ENCODE measurements at regions not wholly inside any gene's neighbourhood (a gene's known extent, or its start where the extent isn't known, plus 50 kb on each side); places are given as distances from the start of the nearest gene placed in this dataset.

DNA sequence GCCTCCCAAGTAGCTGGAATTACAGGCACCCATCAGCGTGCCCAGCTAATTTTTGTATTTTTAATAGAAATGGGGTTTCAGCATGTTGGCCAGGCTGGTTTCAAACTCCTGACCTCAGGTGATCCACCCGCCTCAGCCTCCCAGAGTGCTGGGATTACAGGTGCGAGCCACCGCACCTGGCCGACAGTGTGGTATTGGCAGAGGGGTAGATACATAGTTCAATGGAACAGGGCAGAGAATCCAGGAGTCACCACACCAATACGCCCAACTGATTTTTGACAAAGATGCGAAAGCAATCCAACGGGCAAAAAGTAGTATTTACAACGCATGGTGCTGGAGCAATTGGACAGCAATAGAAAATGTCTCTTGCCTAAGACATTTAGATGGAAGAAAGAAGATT lies 164.0 kb upstream of the PPP1R26 start:
- ATAC-seq (ENCODE audit: poor library complexity): no peak
- intact Hi-C loops (cut with DNase I): no loop called here

DNA sequence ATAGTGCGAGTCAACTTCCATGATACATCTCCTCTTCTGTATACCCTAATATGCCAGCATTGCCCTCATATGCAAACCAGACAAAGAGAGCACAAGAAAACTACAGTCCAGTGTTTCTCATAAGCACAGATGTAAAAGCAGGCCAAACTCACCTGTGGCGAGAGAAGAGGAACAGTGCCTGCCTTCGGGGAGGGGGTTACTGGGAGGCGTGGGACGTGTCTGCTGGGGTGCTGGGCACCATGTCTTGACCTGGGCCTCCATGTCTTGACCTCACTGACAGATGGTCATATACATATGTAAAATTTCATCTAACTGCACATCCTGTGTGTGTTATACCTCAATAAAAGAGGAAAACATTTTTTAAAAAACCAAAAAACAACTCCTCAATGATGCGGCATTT lies 159.3 kb upstream of the PPP1R26 start:
- intact Hi-C loops (cut with DNase I): no loop called here
- ATAC-seq (ENCODE audit: poor library complexity): no peak
- DNase-seq: no peak

More for the DNA sequence above, 164.0 kb upstream of the PPP1R26 start:
- DNase-seq: no peak

DNA sequence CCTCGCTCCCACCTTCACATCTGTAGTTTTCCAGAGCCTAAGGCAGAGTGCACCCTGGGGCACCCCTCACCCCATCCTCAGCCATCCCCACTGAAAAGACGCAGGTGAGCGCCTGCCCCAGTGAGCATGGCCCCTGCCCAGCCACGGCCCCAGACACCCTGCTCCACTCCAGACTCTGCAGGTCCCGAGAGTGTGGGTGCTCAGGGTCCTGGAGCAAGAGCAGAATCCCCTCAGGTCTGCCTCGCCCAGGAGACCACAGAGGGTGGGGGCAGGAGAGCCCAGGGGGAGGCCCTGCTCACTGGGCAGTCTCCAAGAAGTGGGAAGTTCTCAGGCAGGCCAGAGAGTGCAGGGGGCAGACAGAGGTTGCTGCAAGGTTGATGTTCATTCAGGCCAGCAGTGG lies 158.6 kb upstream of the PPP1R26 start:
- intact Hi-C loops (cut with DNase I): no loop called here
- DNase-seq (no peak), ATAC-seq (ENCODE audit: poor library complexity) (no peak)

DNA sequence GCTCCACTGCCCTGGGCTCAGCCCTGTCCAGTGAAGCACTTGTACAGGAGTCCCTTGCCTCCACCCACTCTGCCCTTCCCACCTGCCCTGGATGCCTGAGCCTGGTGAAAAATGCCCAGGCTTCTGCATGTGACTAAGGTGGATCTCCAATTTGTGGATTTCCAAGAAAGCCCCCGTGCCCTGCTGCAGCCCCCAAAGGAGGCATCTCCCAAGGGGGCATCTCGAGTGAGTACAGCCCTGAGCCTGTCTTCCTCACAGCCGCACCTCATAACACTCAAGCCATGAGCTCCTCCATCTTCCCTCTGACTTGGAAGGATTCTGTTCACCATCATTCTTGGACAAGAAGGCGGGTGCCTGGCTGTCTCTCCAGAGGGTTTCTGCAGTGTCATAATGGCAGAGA lies 158.0 kb upstream of the PPP1R26 start:
- DNase-seq (no peak), ATAC-seq (ENCODE audit: poor library complexity) (no peak)

DNA sequence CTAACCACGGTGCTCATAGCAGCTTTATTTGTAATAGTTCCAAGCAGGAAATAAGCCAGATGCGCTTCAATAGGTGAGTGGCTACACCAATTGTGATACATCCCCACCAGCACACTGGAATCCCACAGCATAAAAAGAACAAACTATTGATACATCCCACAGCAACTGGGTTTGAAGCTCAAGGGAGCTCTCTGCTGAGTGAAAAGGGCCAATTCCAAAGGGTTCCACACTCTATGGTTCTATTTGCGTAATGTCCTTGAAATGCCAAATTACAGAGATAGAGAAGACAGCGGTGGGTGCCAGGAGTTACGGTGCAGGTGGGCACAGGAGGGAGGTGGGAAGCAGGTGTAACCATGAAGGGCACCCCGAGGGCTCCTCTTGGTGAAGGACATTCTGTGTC lies 155.3 kb upstream of the PPP1R26 start:
- no peak for DNase-seq

More for the DNA sequence above, 158.0 kb upstream of the PPP1R26 start:
- intact Hi-C loops (cut with DNase I): no loop called here

DNA sequence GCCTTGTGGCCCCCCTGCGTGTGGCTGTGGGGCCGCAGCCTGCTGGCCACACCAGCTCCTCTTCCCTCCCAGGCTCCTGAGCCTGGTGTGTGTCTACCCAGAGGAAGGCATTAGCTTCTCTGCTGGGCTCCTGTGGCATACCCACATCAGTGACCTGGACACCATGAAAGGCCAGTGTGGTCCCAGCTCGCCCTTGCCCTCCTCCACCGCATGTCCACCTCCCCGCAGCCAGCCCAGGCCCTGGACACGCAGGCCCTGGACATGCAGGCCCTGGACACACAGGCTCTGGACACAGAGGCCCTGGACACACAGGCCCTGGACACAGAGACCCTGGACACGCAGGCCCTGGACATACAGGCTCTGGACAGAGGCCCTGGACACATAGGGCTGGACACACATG lies 153.4 kb upstream of the PPP1R26 start:
- no peak for DNase-seq

More for the DNA sequence above, 155.3 kb upstream of the PPP1R26 start:
- intact Hi-C loops (cut with DNase I): no loop called here
- ATAC-seq (ENCODE audit: poor library complexity): no peak

DNA sequence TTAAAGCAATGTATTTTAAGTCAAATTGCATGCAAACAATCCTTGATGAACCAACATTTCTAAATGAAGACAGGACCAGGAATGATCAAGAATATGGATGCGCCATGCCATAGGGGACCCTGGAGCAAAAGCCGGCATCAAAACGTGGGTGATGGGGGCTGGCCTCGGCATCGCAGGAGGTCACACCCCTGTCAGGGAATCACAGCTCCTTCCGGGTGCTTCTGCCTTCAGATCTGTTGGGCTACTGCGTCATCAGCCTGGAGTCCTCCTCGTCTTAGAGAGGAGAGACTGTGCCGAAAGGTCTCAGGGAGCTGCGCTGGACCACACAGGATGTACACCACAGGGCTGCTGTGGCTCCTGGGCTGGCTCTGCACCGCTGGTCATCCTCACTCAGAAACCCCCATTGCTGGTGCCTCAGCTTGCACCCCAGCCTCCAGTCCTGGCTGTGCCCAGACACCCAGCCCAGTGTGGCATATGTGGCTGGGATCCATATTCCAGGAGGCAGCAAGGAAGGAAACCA lies 152.9 kb upstream of the PPP1R26 start:
- intact Hi-C loops (cut with DNase I): no loop called here
- DNase-seq (no peak), ATAC-seq (ENCODE audit: poor library complexity) (no peak)

More for the DNA sequence above, 153.4 kb upstream of the PPP1R26 start:
- ATAC-seq (ENCODE audit: poor library complexity): no peak
- intact Hi-C loops (cut with DNase I): no loop called here

DNA sequence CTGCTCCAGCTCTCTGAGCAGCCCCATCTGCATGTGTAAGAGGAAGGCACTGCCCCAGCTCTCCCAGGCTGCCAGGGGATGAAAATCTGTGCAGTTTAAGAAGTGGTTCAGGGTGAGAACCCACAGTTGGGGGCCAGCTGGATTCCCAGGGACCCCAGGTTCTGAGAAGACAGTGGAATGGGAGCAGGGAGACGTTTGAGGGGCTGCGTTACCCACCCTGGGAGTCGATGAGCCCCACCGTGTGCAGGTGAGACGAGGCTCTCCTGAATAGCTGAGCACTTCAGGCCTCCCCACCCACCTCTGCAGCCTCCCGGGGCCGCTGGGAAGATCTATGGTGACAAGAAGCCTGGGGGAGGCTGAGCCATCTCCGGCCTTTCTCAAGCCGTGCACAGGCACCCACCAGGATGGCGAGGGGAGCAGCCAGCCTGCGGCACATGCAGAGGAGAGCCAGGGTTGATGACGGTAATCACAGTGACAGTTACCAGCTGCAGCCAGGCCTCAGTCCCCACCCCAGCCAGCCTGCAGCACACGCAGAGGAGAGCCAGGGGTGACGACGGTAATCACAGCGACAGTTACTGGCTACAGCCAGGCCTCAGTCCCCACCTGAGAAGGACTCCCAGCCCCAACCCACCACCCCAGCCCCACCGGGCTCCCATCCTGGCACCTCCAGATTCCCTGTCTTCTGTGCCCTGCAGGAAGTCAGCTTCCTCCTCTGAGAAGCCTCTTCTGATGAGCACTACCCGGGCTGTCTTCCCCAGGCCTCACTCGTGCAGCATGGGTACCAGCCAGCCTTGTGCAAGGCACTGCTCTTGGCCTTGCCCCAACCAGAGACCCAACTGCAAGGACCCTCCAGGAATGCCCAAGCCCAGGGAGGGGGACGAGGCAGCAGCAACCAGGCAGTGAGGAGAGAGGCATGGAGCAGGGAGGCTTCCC lies 150.8 kb upstream of the PPP1R26 start:
- ATAC-seq (ENCODE audit: poor library complexity) (no peak), DNase-seq (no peak)
- intact Hi-C loops (cut with DNase I): no loop called here

DNA sequence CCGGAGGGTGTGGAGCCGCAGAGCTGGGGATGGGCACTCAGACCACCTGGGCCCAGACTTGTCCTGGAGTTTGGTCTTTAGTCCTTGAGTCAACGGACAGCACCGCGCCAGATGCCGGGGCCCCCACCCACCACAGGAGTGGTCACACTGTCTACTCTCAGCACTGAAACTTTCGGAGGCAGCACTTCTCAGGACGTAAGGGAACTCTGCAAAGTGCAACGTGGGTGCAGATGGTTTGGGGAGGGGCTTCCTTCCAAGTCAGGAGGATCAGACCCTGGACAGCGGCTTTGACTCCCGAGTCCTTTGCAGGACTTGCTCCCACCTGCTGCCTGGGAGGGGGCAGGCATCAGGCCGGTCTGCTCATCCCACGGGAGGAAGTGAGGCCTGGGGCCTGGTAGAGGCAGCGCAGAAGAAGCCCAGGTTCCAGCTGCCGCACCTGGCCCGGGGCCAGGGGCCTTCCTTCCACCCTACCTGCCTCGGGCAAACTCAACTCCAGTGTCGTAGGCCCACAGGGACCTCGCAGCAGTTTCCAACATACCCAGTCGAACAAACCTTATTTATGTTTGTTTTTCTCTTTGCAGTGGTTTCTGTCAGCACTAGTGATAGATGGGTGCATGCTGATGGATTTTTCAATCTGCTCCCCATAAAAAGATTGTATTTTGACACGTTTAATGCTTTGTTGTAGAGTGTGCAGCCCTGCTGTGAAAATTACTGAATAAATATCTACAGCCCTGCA lies 149.8 kb upstream of the PPP1R26 start:
- DNase-seq (no peak), ATAC-seq (ENCODE audit: poor library complexity) (no peak)
- intact Hi-C loops (cut with DNase I): no loop called here

DNA sequence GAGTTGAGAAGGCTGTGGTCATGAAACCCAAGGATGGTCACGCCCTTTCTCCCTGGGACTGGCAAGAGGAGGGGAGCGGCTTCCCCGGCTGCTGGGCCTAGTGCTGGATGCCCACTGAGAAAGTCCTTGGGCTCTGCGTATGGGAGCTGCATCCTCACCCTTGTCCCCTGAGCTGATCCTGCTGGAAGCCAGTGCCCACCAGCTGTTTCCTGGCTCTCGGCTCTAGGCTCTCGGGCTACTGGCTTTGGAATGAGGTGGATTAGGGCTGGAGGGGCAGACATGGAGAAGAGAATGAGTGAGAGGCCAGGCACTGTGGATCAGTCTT lies 149.3 kb upstream of the PPP1R26 start:
- ATAC-seq (ENCODE audit: poor library complexity) (no peak), DNase-seq (no peak)
- intact Hi-C loops (cut with DNase I): no loop called here

DNA sequence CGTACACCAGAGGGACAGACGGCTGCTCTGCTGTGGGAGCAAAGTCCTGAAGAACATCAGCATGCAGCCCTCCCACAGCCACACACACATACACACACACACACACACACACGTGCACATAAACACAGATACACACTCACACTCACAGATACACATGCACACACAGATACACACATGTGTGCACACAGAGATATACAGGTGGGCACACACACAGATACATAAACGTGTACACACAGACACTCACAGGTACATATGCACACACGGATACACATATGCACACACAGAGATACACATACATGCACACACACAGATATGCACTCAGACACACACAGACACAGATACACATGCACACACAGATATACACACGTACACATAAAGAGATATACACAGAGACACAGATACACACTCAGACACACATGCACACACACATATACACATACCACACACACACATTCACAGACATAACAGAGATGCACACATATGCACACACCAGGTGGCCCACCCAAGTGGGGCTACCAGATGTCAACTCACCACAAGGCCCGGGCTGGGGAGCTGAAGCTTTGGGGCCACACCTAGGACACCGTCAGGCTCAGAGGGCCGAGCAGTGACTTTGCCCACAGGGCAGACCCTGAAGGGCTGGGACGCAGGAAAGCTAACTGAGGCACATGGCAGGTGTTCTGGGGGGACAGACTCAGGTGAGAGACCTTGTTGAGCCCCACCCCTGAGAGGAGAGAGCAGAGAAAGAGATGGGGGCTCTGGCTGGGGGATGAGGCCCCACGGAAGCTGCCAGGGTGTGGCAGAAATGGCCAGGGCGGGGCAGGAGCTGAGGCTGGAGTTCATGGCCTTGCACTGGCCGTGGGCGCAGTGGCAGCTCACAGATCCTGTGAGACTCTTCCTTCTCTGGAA lies 148.6 kb upstream of the PPP1R26 start:
- intact Hi-C loops (cut with DNase I): no loop called here
- DNase-seq (no peak), ATAC-seq (ENCODE audit: poor library complexity) (no peak)

DNA sequence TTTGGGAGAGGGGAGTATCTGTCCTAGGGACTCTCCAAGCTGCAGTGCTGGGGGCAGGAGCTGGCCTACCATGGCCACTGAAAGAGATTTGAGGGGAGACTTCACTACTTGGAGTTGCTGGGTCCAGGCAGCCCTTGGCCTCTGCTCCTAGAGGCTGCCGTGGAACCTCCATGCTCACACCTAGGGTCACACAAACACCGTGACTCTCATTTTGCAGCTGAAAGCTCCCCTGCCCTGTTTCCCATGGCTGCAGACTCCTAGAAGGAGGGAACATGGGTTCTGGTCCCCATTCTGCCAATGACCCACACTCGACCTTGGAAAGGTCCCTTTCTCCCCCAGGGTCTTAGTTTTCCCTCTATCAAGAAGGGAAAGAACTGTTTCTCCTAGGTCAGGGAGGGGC lies 147.1 kb upstream of the PPP1R26 start:
- DNase-seq (no peak), ATAC-seq (ENCODE audit: poor library complexity) (no peak)
- intact Hi-C loops (cut with DNase I): no loop called here

DNA sequence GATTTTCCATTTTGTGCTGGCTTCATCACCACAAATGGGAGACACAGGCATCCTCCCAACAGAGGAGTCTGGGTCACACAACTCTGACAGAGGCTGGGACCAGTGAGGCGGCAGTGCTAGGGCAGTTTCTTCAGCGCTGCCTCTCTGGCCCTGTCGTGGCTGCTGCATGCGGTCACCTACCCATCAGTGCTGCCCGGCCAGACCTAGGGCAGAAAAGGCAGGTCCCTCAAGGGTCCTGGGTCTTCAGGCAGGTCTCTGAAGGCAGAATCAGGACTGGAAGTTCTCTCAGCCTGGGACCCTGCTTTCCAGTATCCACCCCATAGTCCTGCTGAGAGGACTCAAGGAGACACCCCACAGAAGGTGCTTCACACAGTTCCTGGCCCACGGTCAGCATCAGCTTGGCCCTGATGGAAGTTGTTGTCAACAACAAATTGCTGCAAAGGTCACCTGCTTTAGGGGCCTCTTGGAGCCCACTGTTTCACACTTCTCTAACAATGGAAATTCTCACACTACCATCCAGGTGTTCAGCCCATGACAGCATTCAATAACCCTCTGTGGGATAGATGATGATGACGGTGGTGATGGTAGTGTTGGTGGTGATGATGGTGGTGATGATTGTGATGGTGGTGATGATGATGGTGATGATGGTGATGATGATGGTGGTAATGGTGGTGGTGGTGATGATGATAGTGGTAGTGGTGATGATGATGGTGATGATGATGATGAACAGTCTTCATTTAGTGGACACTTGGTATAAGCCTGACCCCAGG lies 146.4 kb upstream of the PPP1R26 start:
- intact Hi-C loops (cut with DNase I): no loop called here

DNA sequence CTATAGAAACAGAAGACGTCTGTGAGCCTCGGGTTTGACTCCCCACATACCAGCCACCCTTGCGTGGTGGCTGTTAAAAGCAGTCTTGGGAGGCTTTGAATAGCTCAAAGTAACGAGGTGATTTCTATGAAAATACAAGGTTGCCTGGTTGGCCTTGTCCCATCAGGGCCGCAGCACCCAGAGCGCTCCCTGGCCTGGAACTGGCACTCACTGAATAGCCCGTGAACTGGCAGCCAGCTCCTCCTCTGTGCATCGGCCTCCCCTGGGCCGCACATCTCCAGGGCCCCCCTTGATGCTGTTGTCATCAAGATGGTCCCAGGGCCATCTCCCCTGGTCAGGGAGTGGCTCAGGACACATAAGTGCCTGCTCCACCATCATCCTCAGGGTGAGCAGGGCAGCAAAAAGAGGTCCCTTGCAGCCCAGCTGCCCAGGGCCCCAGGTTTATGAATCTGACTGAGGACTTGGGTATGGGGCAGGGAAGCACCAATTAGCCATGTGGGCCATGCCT lies 144.6 kb upstream of the PPP1R26 start:
- ATAC-seq (ENCODE audit: poor library complexity): no peak
- intact Hi-C loops (cut with DNase I): no loop called here
- no peak for DNase-seq

More for the DNA sequence above, 146.4 kb upstream of the PPP1R26 start:
- ATAC-seq (ENCODE audit: poor library complexity) (no peak), DNase-seq (no peak)

DNA sequence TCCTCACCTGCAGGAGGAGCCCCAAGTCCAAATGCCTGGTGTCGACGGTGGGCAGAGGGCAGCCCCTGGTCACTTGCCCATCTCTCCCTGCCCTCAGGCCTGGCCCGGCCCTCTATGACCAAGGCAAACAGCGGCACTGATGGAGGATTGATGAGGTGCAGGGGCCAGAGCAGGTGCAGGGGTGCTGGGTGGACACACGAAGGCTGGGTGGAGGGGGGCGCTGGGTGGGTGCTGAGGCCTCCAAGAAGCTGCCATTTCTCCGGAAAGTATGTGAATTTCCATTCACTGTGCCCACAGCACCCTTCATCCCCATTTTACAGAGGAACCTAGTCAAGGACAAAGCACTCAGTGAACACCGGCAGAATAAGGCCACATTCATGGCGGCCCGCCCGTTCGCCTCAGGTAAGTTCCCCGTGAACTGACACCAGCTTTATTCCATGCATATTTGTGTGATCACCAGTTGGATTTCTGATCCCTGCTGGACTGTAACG lies 143.8 kb upstream of the PPP1R26 start:
- ATAC-seq (ENCODE audit: poor library complexity): no peak
- intact Hi-C loops (cut with DNase I): no loop called here
- no peak for DNase-seq

DNA sequence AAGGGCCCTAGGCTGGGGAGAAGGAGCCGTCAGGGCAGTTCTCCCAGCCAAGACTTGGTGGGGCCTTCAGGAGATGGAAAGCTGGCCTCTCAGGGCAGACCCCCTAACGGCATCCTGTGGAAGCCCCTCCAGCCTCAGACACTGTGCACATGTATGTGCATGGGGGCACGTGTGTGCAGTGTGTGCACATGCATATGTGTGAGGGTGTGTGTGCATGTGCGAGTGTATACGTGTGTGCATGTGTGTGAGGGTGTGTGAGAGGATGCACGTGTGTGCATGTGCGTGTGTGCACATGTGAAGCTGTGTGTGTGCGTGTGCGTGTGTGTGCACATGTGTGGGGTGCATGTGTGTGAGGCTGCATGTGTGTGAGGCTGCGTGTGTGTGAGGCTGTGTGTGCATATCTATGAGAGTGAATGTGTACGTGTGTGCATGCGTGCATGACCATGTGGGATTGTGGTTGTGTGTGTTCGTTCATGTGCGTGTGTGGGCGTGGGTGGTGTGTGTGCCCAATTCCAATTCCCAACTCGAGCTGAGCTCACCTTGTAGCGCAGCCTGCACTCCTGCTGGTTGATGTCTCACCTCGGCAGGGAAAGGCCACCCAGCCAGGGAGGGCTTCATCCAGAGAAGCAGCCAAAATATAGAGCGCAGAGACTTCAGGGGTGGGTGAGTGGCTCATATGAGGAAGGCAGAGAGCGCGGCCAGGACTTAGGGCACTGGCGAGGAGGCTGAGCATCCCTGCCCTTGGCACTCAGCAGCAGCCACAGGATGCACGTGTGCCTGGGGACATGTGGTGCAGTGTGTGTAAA lies 142.7 kb upstream of the PPP1R26 start:
- DNase-seq (peak; percentile 35), ATAC-seq (ENCODE audit: poor library complexity) (no peak)
- intact Hi-C loops (cut with DNase I): no loop called here

DNA sequence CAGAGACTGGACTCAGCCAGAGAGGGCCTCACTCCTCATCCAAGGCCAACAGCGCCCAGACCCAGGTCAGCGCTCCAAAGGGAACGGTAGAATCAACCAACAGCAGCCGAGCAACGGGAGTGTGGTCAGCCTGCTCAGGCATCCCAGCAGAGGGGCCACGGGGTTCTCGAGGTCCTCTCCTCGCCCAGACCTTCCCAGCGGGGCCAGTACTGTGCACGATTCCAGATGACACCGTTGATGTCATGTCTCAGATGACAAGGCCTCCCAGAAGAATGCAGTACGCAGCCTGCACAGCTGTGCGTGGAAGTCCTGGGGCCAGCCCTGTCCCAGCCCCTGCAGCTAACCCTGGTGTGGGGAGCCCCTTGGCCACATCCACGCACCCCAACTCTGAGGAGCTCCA lies 141.0 kb upstream of the PPP1R26 start:
- ATAC-seq (ENCODE audit: poor library complexity): no peak
- DNase-seq: no peak
- intact Hi-C loops (cut with DNase I): no loop called here

All from Right ventricle myocardium superior (tissue), 1 donor.